Fibroblast of skin of left quadriceps (primary cell): ENCODE measurements at regions not wholly inside any gene's neighbourhood (a gene's known extent, or its start where the extent isn't known, plus 50 kb on each side); places are given as distances from the start of the nearest gene placed in this dataset.

Source experiments
- DNase-seq, 2 experiments: peaks; one replicate each; pipeline ENCODE4 v3.0.0-alpha.2; 2013; ENCODE audit warnings: low read depth in 2 of 2

- DNase-seq = no peak
These were observed 53.5 kb upstream of the ID2 start for GRCh38 chr2:8628179-8628865.

- no peak for DNase-seq
These were observed 53.0 kb upstream of the ID2 start for GRCh38 chr2:8628866-8629209.

GRCh38 chr2:8629402-8629801 lies 52.5 kb upstream of the ID2 start:
- no peak for DNase-seq

- DNase-seq = no peak
These were observed 51.0 kb upstream of the ID2 start for GRCh38 chr2:8630676-8631464.

- no peak for DNase-seq
These were observed 50.3 kb upstream of the ID2 start for GRCh38 chr2:8631465-8632005.
